ENCODE measurements at regions not wholly inside any gene's neighbourhood (a gene's known extent, or its start where the extent isn't known, plus 50 kb on each side); places are given as distances from the start of the nearest gene placed in this dataset.

DNA sequence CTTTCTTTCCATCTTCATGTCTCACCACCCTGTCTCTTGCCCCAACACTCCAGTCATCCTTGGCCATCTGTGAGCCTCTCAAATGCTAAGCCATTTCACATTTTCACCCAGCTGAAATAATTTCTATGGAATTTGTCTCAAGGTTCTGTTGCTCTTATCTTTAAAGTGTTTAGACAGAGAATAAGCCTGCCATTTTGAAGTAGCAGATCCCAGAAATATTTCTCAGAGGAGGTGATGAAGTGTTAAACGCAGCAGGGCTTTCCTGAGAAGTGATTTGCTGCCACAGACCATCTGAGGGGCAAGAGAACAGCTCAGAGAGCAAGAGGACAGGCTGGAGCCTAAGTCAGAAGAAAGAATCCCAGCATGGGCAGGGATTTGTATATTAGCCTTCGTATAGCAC lies 71.6 kb upstream of the CLMN start:
- Histone ChIP-seq H3K4me3 (ENCODE audit: low read depth, low read length) (no peak overlapping the region), H3K36me3 (ENCODE audit: control insufficient read depth, insufficient read depth, low read length) (no peaks in the 10 kb centered on the region), H3K9me3 (ENCODE audit: control insufficient read depth, insufficient read depth, low read length) (peaks cover 2% of the 10 kb centered on the region), H3K4me1 (ENCODE audit: control insufficient read depth, insufficient read depth, low read length) (no peaks in the 10 kb centered on the region), H3K9ac (ENCODE audit: low read depth, low read length) (no peak overlapping the region), H3K27me3 (ENCODE audit: control insufficient read depth, insufficient read depth, low read length) (peaks cover 4% of the 10 kb centered on the region)

DNA sequence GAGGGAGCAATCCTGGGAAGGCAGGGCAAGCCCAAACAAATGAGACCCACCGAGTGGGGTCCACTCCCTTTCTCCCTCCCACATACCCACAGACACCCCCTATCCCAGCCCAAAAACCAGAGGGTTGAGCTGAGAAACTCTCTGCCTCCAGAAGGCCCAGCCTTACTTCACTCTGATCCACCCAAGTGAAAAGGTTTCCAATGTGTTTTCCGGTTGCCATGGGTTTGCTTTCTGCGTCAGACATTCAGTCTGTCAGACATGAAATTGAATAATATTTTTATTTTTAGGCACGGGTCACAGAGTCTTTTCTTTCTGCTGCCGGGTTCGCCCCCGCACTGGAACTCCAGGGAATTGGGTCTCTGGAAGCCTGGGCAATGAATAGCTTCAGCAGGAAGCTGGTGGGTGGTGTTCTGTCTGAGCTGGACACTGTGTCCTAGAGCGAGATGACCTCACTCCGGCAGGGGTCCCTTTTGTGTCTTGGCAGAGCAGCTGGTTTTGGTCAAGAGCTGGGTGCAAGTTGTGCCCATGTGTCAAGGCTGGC lies 69.8 kb upstream of the CLMN start:
- Histone ChIP-seq H3K4me1 (ENCODE audit: control insufficient read depth, insufficient read depth, low read length) (no peaks in the 10 kb centered on the region), H3K27me3 (ENCODE audit: control insufficient read depth, insufficient read depth, low read length) (peaks cover 4% of the 10 kb centered on the region), H3K4me3 (ENCODE audit: low read depth, low read length) (no peak overlapping the region), H3K36me3 (ENCODE audit: control insufficient read depth, insufficient read depth, low read length) (no peaks in the 10 kb centered on the region), H3K9ac (ENCODE audit: low read depth, low read length) (no peak overlapping the region), H3K9me3 (ENCODE audit: control insufficient read depth, insufficient read depth, low read length) (peaks cover 2% of the 10 kb centered on the region)

DNA sequence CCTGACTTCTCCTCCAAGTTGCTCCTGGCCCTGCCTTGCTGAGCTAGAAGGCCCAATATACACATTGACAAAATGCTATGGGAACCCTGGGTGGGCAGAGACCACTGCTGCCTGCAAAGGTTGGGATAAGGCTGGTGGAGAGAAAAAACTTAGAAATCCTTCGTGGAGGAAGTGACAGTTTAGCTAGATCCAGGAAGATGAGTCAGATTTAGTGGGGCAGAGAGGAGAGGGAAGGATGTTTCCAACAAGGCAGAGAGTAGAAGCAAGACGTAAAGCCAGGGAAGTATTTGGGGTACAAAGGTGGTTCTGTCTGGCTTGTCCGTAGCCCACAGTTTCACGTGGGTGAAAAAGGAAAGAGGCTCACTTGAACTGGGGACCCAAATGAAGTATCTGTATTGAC lies 69.0 kb upstream of the CLMN start:
- Histone ChIP-seq H3K36me3 (ENCODE audit: control insufficient read depth, insufficient read depth, low read length) (no peaks in the 10 kb centered on the region), H3K9ac (ENCODE audit: low read depth, low read length) (no peak overlapping the region), H3K9me3 (ENCODE audit: control insufficient read depth, insufficient read depth, low read length) (no peaks in the 10 kb centered on the region), H3K27me3 (ENCODE audit: control insufficient read depth, insufficient read depth, low read length) (peaks cover 4% of the 10 kb centered on the region), H3K4me3 (ENCODE audit: low read depth, low read length) (no peak overlapping the region), H3K4me1 (ENCODE audit: control insufficient read depth, insufficient read depth, low read length) (no peaks in the 10 kb centered on the region)

DNA sequence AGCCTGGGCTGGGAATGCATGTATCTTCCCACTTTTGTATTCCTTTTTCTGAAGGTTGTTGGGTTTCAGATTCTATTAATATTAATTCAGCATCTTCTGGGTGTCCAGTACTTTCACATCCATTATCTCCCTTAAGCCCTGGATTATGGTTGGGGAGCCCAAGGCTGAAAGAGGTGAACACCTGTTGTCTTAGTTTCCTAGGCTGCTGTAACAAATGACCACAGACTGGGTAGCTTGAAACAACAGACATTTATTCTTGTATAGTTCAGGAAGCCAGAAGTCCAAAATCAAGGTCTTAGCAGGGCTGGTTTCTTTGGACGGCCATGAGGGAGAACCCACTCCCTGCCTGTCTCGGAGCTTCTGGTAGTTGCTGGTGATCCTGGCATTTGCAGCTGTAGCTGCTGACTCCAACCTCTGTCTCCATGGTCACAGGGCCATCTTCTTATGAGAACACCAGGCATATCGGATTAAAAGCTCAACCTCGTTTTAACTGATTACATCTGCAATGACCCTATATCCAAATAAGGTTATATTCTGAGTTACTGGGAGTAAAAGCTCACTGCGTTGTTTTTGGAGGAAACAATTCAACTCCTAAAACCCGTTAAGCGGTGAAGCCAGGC lies 68.2 kb upstream of the CLMN start:
- Histone ChIP-seq H3K27me3 (ENCODE audit: control insufficient read depth, insufficient read depth, low read length) (peaks cover 4% of the 10 kb centered on the region), H3K4me1 (ENCODE audit: control insufficient read depth, insufficient read depth, low read length) (no peaks in the 10 kb centered on the region), H3K9me3 (ENCODE audit: control insufficient read depth, insufficient read depth, low read length) (no peaks in the 10 kb centered on the region), H3K36me3 (ENCODE audit: control insufficient read depth, insufficient read depth, low read length) (no peaks in the 10 kb centered on the region), H3K9ac (ENCODE audit: low read depth, low read length) (no peak overlapping the region), H3K4me3 (ENCODE audit: low read depth, low read length) (no peak overlapping the region)

DNA sequence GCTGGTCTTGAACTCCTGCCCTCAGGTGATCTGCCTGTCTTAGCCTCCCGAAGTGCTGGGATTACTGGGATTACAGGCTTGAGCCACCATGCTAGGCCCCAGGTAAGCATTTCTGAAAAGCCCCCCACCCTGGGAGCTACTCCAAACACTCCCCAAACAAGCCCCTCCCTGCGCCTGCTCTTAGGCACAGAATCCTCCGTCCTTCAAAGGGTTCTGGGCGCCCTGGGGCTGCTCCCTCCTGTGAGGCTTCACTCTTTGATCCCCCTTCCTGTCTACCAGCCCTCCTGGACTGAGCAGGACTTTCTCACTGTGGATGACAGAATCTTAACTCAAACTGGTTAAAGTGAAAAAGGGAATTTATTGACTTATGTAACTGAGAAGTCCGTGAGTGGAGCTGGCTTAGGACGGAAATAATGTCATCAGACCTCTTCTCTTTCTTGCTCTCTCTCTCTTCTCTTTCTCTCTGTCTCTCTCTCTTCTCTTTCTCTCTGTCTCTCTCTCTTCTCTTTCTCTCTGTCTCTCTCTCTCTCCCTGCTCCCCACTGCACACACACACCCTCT lies 66.9 kb upstream of the CLMN start:
- no peaks in the 10 kb centered on the region for H3K9me3 ChIP-seq (ENCODE audit: control insufficient read depth, insufficient read depth, low read length)
- no peak overlapping the region for H3K9ac ChIP-seq (ENCODE audit: low read depth, low read length)
- H3K4me1 ChIP-seq (ENCODE audit: control insufficient read depth, insufficient read depth, low read length), result no peaks in the 10 kb centered on the region
- peaks cover 4% of the 10 kb centered on the region for H3K27me3 ChIP-seq (ENCODE audit: control insufficient read depth, insufficient read depth, low read length)
- H3K4me3 ChIP-seq (ENCODE audit: low read depth, low read length), result no peak overlapping the region
- no peaks in the 10 kb centered on the region for H3K36me3 ChIP-seq (ENCODE audit: control insufficient read depth, insufficient read depth, low read length)

DNA sequence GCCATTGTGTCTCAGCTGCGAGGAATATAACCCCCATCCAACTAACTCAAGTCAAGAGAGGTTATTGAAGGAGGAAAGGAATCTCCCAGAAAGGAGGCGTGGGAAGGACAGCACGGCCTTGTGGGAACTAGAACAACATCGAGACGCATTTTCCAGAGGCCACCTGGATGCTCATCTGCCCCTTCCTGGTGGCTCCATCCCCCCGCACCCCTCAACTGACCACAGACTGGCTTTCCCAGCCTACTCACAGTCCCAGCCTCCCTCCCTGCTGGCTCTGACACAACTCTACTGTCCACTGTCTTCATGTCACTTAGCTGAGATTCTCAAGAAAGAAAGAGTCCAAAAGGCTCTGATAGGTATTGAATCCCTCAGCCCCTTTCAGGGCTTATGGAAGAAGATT lies 66.0 kb upstream of the CLMN start:
- Histone ChIP-seq H3K4me3 (ENCODE audit: low read depth, low read length) (no peak overlapping the region), H3K9me3 (ENCODE audit: control insufficient read depth, insufficient read depth, low read length) (no peaks in the 10 kb centered on the region), H3K4me1 (ENCODE audit: control insufficient read depth, insufficient read depth, low read length) (no peaks in the 10 kb centered on the region), H3K36me3 (ENCODE audit: control insufficient read depth, insufficient read depth, low read length) (no peaks in the 10 kb centered on the region), H3K27me3 (ENCODE audit: control insufficient read depth, insufficient read depth, low read length) (peaks cover 4% of the 10 kb centered on the region), H3K9ac (ENCODE audit: low read depth, low read length) (no peak overlapping the region)

DNA sequence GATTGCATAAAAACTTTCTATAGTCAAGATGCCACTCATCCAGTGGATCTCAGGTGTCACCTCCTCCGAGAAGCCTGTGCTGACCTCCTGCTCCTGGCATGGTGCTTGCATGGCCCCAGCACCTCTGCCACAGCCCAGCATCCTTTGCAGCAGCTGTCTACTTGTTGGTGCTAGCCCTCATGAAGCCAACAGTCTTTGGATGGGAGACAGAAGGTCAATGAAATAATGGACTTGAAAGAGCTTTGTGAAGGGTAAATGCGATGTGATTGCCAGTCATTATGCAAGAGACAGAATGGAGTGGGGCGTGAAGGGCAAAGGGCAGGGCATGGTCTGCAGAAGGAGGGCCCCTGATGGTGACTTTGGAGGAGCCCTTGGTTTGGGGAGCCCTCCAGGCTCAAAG lies 63.0 kb upstream of the CLMN start:
- H3K9me3 ChIP-seq (ENCODE audit: control insufficient read depth, insufficient read depth, low read length), result no peaks in the 10 kb centered on the region
- no peaks in the 10 kb centered on the region for H3K4me1 ChIP-seq (ENCODE audit: control insufficient read depth, insufficient read depth, low read length)
- no peak overlapping the region for H3K9ac ChIP-seq (ENCODE audit: low read depth, low read length)
- peaks cover 4% of the 10 kb centered on the region for H3K27me3 ChIP-seq (ENCODE audit: control insufficient read depth, insufficient read depth, low read length)
- no peaks in the 10 kb centered on the region for H3K36me3 ChIP-seq (ENCODE audit: control insufficient read depth, insufficient read depth, low read length)
- no peak overlapping the region for H3K4me3 ChIP-seq (ENCODE audit: low read depth, low read length)

DNA sequence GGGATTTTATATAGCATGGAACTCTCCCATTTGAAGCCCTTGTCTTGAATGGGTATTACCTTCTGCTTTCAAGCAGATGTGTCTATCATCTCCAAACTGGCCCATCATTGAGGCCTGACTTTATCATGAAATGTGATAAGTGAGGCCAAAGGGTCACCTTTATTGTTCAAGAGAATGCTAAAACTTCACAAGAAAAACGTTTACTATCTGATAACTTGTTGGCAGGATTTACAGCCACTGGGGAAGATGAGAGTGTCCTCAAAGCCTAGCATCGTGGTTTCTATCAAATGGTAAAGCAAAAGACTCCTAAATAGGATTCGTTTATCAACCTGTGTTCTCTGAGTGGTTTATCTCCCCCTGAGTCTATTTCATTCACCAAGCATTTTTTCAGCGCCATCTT lies 62.0 kb upstream of the CLMN start:
- no peaks in the 10 kb centered on the region for H3K36me3 ChIP-seq (ENCODE audit: control insufficient read depth, insufficient read depth, low read length)
- H3K4me3 ChIP-seq (ENCODE audit: low read depth, low read length), result no peak overlapping the region
- H3K9me3 ChIP-seq (ENCODE audit: control insufficient read depth, insufficient read depth, low read length), result no peaks in the 10 kb centered on the region
- no peaks in the 10 kb centered on the region for H3K4me1 ChIP-seq (ENCODE audit: control insufficient read depth, insufficient read depth, low read length)
- H3K9ac ChIP-seq (ENCODE audit: low read depth, low read length), result no peak overlapping the region
- H3K27me3 ChIP-seq (ENCODE audit: control insufficient read depth, insufficient read depth, low read length), result no peaks in the 10 kb centered on the region

DNA sequence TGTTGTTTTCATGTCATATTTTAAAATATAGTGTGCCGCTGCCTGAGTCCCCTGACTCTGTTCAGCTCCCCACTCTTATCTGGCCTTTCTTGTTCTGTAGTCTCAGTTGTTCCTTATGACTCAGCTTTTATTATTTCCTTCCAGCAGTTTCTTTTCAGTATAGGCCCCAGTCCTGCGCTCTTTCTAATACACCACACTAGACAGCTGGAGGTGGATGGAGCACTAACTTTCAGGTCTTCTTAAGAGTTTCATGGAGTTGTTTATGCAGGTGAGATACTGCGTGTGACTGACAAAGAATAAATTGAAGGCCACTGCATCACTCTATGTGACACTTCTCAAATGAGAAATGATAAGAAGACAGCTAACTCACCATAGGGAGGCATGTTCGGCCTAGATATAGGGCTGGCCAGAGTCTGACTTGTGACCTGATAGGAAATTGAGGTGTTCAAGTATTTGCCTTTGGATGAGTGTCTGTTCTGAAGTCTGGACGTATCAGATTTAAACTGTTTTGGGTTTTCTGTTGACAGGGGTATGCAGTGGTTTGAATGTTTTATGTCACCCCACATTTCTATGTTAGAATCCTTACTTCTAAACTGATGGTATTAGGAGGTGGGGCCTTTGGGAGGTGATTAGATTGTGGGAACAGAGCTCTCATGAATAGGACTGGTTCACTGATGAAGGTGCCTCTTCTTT lies 60.8 kb upstream of the CLMN start:
- Histone ChIP-seq H3K9ac (ENCODE audit: low read depth, low read length) (no peak overlapping the region), H3K27me3 (ENCODE audit: control insufficient read depth, insufficient read depth, low read length) (no peaks in the 10 kb centered on the region), H3K36me3 (ENCODE audit: control insufficient read depth, insufficient read depth, low read length) (no peaks in the 10 kb centered on the region)

DNA sequence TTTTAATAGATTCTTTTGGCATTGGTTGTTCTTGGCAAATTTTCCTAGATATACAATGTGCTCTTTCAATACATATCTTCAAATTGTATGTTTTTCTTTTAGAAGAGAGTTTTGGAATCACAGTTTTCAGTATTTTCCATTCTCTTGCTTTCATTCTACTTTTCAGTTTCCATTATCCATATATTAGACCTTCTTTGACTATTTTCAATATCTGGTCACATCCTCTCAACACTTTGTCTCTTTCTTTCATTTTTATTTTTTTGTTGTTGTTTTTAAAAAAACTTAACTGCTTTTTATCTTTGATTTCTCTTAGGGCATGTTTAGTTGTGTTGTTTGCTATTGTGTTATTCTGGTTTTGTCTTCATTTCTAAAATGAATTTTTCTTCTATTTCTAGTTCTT lies 59.9 kb upstream of the CLMN start:
- Histone ChIP-seq H3K36me3 (ENCODE audit: control insufficient read depth, insufficient read depth, low read length) (no peaks in the 10 kb centered on the region), H3K4me1 (ENCODE audit: control insufficient read depth, insufficient read depth, low read length) (no peaks in the 10 kb centered on the region), H3K9me3 (ENCODE audit: control insufficient read depth, insufficient read depth, low read length) (no peaks in the 10 kb centered on the region), H3K4me3 (ENCODE audit: low read depth, low read length) (no peak overlapping the region), H3K9ac (ENCODE audit: low read depth, low read length) (no peak overlapping the region), H3K27me3 (ENCODE audit: control insufficient read depth, insufficient read depth, low read length) (no peaks in the 10 kb centered on the region)

More for the DNA sequence above, 60.8 kb upstream of the CLMN start:
- Histone ChIP-seq H3K4me3 (ENCODE audit: low read depth, low read length) (no peak overlapping the region), H3K4me1 (ENCODE audit: control insufficient read depth, insufficient read depth, low read length) (no peaks in the 10 kb centered on the region), H3K9me3 (ENCODE audit: control insufficient read depth, insufficient read depth, low read length) (no peaks in the 10 kb centered on the region)

DNA sequence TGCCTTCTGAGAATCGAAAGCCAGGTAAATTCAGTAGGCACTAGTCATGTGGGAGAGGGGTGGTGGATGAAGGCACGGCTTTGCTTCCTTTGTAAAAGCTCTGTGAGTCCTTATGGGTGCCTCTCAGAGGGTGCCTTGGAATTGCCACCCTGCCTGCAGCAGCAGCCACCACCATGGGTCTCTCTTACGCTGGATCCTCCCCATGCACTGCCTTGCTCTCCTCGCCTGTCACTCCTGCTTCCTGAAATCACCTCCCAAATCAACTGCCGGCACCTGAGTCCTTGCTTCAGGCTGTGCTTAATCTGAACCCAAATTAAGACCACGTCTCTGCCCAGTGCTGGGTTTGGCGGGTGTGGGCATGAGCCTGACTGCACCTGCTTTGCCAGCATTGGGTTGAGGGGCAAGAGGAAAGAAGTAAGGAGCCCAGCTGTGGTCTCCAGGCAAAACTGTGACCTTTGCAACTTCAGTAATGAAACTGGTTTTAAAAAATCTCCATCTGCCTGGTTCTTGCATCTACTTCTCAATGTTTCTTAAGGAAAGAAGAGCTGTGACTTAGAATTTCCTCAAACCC lies 55.9 kb upstream of the CLMN start:
- H3K9me3 ChIP-seq (ENCODE audit: control insufficient read depth, insufficient read depth, low read length), result no peaks in the 10 kb centered on the region
- H3K9ac ChIP-seq (ENCODE audit: low read depth, low read length), result no peak overlapping the region
- H3K4me3 ChIP-seq (ENCODE audit: low read depth, low read length), result no peak overlapping the region
- H3K36me3 ChIP-seq (ENCODE audit: control insufficient read depth, insufficient read depth, low read length), result no peaks in the 10 kb centered on the region
- no peaks in the 10 kb centered on the region for H3K27me3 ChIP-seq (ENCODE audit: control insufficient read depth, insufficient read depth, low read length)
- H3K4me1 ChIP-seq (ENCODE audit: control insufficient read depth, insufficient read depth, low read length), result peaks cover 3% of the 10 kb centered on the region
